ENCODE measurements at regions not wholly inside any gene's neighbourhood (a gene's known extent, or its start where the extent isn't known, plus 50 kb on each side); places are given as distances from the start of the nearest gene placed in this dataset.

- TF ChIP-seq CTCF (IDR thresholded peaks at IDR 0.05; ENCODE audit: low read depth, low read length, poor library complexity, severe bottlenecking) (no peak), EZH2phosphoT487 (IDR thresholded peaks at IDR 0.05; ENCODE audit: borderline replicate concordance, low read length) (no peak)
Observed at GRCh38 chr5:67300326-67300725, 103.7 kb upstream of the CD180 start.

Data from DOHH2 (cell line).